ENCODE measurements at regions not wholly inside any gene's neighbourhood (a gene's known extent, or its start where the extent isn't known, plus 50 kb on each side); places are given as distances from the start of the nearest gene placed in this dataset.

- intact Hi-C loops (cut with micrococcal nuclease), result no loop called here
- ChIA-PET CTCF (no interaction called here), POLR2A (no interaction called here)
- BruUV-seq (replicated peaks), result no TSS peak
- H3K27me3 Mint-ChIP-seq (ENCODE audit: insufficient read depth, unreplicated experiment), result no peaks in the 10 kb centered on the region
- no peak for TF ChIP-seq CTCF (IDR thresholded peaks at IDR 0.05; ENCODE audit: unreplicated experiment)
- DNase-seq (ENCODE audit: unreplicated experiment), result no peak
- H3K4me3 Mint-ChIP-seq (ENCODE audit: unreplicated experiment), result no peak overlapping the region
- H3K36me3 Mint-ChIP-seq (ENCODE audit: insufficient read depth, unreplicated experiment), result no peaks in the 10 kb centered on the region
- no peaks in the 10 kb centered on the region for H3K4me1 Mint-ChIP-seq (ENCODE audit: insufficient read depth, unreplicated experiment)
- H3K9me3 Mint-ChIP-seq (ENCODE audit: unreplicated experiment), result no peaks in the 10 kb centered on the region
- no peak overlapping the region for H3K27ac Mint-ChIP-seq (ENCODE audit: low read depth, unreplicated experiment)
These were observed 791.7 kb downstream of the REEP3 start for GRCh38 chr10:64312876-64313275.

DNA sequence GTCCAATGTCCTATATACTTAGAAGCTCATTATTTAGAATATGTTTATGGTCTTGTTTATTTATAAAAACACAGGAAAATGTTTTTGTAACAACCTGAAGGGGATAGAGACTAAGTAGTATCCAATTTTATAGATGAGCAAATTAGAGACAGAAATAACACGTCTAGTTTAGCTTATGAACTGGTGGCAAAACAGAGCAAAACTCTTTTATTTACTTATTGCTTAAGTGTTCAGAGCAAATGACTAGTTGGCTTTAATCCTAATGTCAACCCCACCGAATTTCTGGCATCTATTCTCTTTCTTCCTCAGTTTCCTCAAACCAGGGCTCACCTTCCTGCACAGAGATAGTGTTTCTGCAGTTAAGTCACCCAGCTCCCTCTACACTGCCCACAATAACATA, 792.8 kb downstream of the REEP3 start:
- no peaks in the 10 kb centered on the region for H3K4me1 Mint-ChIP-seq (ENCODE audit: insufficient read depth, unreplicated experiment)
- no peak for TF ChIP-seq CTCF (IDR thresholded peaks at IDR 0.05; ENCODE audit: unreplicated experiment)
- H3K36me3 Mint-ChIP-seq (ENCODE audit: insufficient read depth, unreplicated experiment), result no peaks in the 10 kb centered on the region
- no peak overlapping the region for H3K27ac Mint-ChIP-seq (ENCODE audit: low read depth, unreplicated experiment)
- BruUV-seq (replicated peaks), result no TSS peak
- CTCF ChIA-PET, result interaction anchor here (1.1 kb wide), 1 partner anchor 14 kb away, joined by 3 read pairs; no protein-coding TSS in a partner anchor
- no peak overlapping the region for H3K4me3 Mint-ChIP-seq (ENCODE audit: unreplicated experiment)
- H3K9me3 Mint-ChIP-seq (ENCODE audit: unreplicated experiment), result no peaks in the 10 kb centered on the region
- DNase-seq (ENCODE audit: unreplicated experiment), result no peak
- no peaks in the 10 kb centered on the region for H3K27me3 Mint-ChIP-seq (ENCODE audit: insufficient read depth, unreplicated experiment)
- intact Hi-C loops (cut with micrococcal nuclease), result no loop called here
- POLR2A ChIA-PET, result no interaction called here

DNA sequence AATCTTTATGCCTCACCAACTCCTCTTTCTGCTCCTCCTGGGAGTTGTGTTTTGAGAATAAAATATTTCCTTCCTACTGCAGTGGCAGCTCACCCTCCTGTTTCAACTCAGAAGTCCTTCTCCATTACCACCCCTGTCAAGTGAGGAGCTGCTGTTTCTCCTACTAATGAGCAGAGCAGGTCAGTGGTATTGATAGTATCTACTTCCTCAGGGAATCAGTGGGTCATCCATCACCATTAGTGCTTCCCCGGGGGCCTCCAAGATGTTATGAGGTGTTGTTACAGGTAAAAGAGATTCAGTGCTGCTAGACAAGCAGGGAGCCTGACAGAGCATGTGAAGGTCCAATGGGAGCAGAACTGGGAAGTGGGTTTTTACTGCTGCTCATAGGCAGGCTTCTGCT, 795.2 kb downstream of the REEP3 start:
- no TSS peak for BruUV-seq (replicated peaks)
- no peak for DNase-seq (ENCODE audit: unreplicated experiment)
- TF ChIP-seq CTCF (IDR thresholded peaks at IDR 0.05; ENCODE audit: unreplicated experiment), result no peak
- H3K4me3 Mint-ChIP-seq (ENCODE audit: unreplicated experiment), result no peak overlapping the region
- no peaks in the 10 kb centered on the region for H3K9me3 Mint-ChIP-seq (ENCODE audit: unreplicated experiment)
- H3K36me3 Mint-ChIP-seq (ENCODE audit: insufficient read depth, unreplicated experiment), result no peaks in the 10 kb centered on the region
- POLR2A ChIA-PET, result no interaction called here
- no peak overlapping the region for H3K27ac Mint-ChIP-seq (ENCODE audit: low read depth, unreplicated experiment)
- intact Hi-C loops (cut with micrococcal nuclease), result no loop called here
- no peaks in the 10 kb centered on the region for H3K27me3 Mint-ChIP-seq (ENCODE audit: insufficient read depth, unreplicated experiment)
- no peaks in the 10 kb centered on the region for H3K4me1 Mint-ChIP-seq (ENCODE audit: insufficient read depth, unreplicated experiment)
- CTCF ChIA-PET, result no interaction called here

GRCh38 chr10:64316833-64317232, 795.6 kb downstream of the REEP3 start:
- CTCF ChIA-PET, result no interaction called here
- Mint-ChIP-seq H3K4me3 (ENCODE audit: unreplicated experiment) (no peak overlapping the region), H3K4me1 (ENCODE audit: insufficient read depth, unreplicated experiment) (no peaks in the 10 kb centered on the region), H3K27ac (ENCODE audit: low read depth, unreplicated experiment) (no peak overlapping the region), H3K36me3 (ENCODE audit: insufficient read depth, unreplicated experiment) (no peaks in the 10 kb centered on the region), H3K9me3 (ENCODE audit: unreplicated experiment) (no peaks in the 10 kb centered on the region), H3K27me3 (ENCODE audit: insufficient read depth, unreplicated experiment) (no peaks in the 10 kb centered on the region)
- POLR2A ChIA-PET, result no interaction called here
- DNase-seq (ENCODE audit: unreplicated experiment), result peak; percentile 15
- intact Hi-C loops (cut with micrococcal nuclease), result no loop called here
- TF ChIP-seq CTCF (IDR thresholded peaks at IDR 0.05; ENCODE audit: unreplicated experiment), result no peak
- BruUV-seq (replicated peaks), result no TSS peak

Measured in MCF 10A (cell line).